SK-N-SH (cell line): ENCODE measurements at regions not wholly inside any gene's neighbourhood (a gene's known extent, or its start where the extent isn't known, plus 50 kb on each side); places are given as distances from the start of the nearest gene placed in this dataset.

ENCODE experiments used
- MAX ChIP-seq: IDR thresholded peaks from 2 replicates; pipeline ENCODE4 v1.4.0; 2012; ENCODE audit warnings: low read depth
- RFX5 ChIP-seq: IDR thresholded peaks from 2 replicates; pipeline ENCODE4 v1.6.1; 2012; ENCODE audit warnings: mild to moderate bottlenecking, improper control_type of control experiment, low read length
- TAF1 ChIP-seq: IDR thresholded peaks from 2 replicates; pipeline ENCODE4 v1.6.1; 2012; ENCODE audit warnings: low read depth, mild to moderate bottlenecking, low read length, moderate library complexity, borderline replicate concordance
- YY1 ChIP-seq: IDR thresholded peaks from 2 replicates; pipeline ENCODE4 v1.4.0; 2012; ENCODE audit warnings: low read depth, mild to moderate bottlenecking
- TF ChIP-seq, protein P1 (sequence below): fragments of 200-600 bp; sonication (generic); IDR thresholded peaks from 2 replicates; pipeline ENCODE4 v1.6.1; 2017; ENCODE audit warnings: antibody characterized with exemption, mild to moderate bottlenecking, moderate library complexity
- TF ChIP-seq, protein P2 (sequence below): fragments of 150-350 bp; IDR thresholded peaks from 2 replicates; pipeline ENCODE4 v1.6.1; 2017; ENCODE audit warnings: antibody characterized with exemption, low read length, low read depth, borderline replicate concordance
- TF ChIP-seq, protein P3 (sequence below): IDR thresholded peaks from 2 replicates; pipeline ENCODE4 v1.4.0; 2012; ENCODE audit warnings: low read depth, borderline replicate concordance
- TF ChIP-seq, protein P4 (sequence below): IDR thresholded peaks from 2 replicates; pipeline ENCODE4 v1.4.0; 2012; ENCODE audit warnings: low read depth, borderline replicate concordance

GRCh38 chr3:99342383-99342782, 296.0 kb upstream of the COL8A1 start:
- TF ChIP-seq, protein P1, sequence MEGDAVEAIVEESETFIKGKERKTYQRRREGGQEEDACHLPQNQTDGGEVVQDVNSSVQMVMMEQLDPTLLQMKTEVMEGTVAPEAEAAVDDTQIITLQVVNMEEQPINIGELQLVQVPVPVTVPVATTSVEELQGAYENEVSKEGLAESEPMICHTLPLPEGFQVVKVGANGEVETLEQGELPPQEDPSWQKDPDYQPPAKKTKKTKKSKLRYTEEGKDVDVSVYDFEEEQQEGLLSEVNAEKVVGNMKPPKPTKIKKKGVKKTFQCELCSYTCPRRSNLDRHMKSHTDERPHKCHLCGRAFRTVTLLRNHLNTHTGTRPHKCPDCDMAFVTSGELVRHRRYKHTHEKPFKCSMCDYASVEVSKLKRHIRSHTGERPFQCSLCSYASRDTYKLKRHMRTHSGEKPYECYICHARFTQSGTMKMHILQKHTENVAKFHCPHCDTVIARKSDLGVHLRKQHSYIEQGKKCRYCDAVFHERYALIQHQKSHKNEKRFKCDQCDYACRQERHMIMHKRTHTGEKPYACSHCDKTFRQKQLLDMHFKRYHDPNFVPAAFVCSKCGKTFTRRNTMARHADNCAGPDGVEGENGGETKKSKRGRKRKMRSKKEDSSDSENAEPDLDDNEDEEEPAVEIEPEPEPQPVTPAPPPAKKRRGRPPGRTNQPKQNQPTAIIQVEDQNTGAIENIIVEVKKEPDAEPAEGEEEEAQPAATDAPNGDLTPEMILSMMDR: no peak
- TF ChIP-seq, protein P2, sequence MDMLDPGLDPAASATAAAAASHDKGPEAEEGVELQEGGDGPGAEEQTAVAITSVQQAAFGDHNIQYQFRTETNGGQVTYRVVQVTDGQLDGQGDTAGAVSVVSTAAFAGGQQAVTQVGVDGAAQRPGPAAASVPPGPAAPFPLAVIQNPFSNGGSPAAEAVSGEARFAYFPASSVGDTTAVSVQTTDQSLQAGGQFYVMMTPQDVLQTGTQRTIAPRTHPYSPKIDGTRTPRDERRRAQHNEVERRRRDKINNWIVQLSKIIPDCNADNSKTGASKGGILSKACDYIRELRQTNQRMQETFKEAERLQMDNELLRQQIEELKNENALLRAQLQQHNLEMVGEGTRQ: no peak
- no peak for TF ChIP-seq RFX5
- TF ChIP-seq, protein P3, sequence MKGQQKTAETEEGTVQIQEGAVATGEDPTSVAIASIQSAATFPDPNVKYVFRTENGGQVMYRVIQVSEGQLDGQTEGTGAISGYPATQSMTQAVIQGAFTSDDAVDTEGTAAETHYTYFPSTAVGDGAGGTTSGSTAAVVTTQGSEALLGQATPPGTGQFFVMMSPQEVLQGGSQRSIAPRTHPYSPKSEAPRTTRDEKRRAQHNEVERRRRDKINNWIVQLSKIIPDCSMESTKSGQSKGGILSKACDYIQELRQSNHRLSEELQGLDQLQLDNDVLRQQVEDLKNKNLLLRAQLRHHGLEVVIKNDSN: no peak
- TF ChIP-seq YY1: no peak
- TF ChIP-seq TAF1: no peak
- TF ChIP-seq, protein P4, sequence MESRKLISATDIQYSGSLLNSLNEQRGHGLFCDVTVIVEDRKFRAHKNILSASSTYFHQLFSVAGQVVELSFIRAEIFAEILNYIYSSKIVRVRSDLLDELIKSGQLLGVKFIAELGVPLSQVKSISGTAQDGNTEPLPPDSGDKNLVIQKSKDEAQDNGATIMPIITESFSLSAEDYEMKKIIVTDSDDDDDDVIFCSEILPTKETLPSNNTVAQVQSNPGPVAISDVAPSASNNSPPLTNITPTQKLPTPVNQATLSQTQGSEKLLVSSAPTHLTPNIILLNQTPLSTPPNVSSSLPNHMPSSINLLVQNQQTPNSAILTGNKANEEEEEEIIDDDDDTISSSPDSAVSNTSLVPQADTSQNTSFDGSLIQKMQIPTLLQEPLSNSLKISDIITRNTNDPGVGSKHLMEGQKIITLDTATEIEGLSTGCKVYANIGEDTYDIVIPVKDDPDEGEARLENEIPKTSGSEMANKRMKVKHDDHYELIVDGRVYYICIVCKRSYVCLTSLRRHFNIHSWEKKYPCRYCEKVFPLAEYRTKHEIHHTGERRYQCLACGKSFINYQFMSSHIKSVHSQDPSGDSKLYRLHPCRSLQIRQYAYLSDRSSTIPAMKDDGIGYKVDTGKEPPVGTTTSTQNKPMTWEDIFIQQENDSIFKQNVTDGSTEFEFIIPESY: no peak
- TF ChIP-seq MAX: no peak
